COR-L47 (cell line): ENCODE measurements at regions not wholly inside any gene's neighbourhood (a gene's known extent, or its start where the extent isn't known, plus 50 kb on each side); places are given as distances from the start of the nearest gene placed in this dataset.

Experiments
- DNase-seq: peaks from one replicate; lab custom pipeline; 2025; lab: John Stamatoyannopoulos, UW

DNA sequence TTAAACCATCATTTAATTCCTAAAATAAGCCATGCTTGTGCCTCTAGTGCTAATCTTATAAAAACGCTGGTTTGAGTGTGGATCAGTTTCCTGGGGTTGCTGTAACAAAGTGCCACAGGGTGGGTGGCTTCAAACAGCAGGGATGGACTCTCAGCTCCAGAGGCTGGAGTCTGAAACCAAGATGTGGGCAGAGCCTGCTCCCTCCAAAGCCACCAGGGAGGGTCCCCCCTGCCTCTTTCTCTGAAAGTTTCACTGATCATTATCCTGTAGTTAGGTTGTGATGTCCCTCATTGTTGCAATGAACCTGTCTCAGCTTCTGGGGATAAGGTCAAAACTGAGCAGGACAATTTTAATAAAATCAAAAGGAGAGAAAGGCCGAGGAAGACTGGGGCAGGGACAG is 251.9 kb upstream of the TCERG1L start:
- DNase-seq, result no peak

DNA sequence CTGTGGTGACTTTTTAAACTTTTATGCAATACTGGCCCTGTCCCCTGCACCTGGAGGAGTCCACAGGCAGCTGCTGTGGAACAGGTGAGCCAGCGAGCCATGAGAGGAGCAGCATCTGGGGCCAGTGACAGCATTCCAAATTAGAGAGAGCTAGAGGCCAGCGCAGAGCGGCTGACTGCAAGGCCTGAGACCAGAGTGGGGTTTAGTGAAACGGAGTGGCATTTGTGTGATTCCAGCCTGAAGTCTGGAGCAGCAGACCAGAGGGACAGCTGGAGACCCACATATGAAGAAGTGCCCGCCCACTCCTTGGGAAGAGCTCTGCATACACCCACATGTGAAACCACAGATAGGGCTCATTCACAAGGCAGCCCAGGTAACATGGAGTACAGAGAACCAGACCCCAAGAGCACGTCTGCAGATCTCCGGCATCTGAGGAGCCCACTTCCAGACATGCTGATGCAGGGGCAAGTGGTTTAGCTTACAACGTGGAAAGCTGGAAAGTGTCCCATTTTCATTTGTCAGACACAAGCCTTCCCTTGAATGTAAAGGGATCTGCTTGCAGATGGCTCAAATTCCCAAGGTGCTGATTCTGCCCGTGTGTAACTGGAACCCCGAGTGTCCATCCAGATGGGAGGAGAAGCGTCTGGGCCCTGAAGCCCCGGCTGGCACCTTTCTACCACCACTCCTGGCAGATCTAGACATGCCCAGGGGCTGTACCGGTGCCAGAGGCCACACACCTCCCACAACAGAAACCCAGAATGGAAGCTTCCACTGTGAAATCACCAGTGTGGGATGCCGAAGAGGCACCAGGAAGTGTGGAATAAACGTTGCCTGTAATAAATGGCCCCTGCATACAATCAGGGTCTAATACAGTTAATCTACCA is 256.0 kb upstream of the TCERG1L start:
- DNase-seq, result no peak

GRCh38 chr10:131568866-131569265 is 257.3 kb upstream of the TCERG1L start:
- no peak for DNase-seq

DNA sequence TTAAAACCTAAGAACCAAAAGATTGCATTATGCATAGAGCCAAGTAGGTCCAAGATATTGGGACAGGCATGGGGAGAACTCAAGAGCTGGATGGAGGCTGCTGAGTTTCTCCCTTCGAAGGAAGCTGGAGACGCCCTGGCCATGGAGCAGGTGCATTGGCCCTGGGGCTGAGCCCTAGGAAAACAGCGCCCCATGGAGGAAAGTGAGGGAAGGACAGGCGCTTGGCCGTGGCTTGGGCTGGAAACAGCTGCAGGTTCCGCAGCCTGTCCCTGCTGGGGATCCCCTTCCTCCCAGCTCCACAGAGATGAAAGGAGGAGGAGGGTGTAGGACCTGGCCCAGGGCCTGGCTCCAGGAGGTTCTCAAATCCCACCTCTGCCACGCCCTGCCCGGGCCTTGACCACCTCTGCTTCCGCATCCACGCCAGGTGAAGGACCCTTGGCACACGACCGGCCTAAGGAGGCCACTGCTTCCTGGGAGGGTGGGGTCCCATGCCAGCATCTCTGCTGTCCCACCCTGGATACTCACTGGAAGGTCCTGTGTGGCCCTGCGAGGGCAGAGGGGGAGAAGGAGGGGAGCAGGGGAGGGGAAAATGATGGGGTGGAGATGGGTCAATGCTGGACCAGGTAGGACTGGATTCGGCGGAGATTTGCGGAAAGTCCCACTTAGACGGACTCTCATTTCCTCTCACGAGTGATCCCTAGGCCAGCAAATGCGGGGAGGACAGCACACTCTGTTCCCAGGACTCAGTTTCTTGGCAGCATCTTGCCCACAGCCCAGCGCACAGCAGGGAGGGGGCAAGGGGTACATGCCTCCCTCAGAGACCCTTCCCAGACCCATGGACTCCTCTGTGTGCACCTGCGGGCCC is 258.6 kb upstream of the TCERG1L start:
- DNase-seq, result no peak

- no peak for DNase-seq
Measured at GRCh38 chr10:131570716-131571307, 259.3 kb upstream of the TCERG1L start.

DNA sequence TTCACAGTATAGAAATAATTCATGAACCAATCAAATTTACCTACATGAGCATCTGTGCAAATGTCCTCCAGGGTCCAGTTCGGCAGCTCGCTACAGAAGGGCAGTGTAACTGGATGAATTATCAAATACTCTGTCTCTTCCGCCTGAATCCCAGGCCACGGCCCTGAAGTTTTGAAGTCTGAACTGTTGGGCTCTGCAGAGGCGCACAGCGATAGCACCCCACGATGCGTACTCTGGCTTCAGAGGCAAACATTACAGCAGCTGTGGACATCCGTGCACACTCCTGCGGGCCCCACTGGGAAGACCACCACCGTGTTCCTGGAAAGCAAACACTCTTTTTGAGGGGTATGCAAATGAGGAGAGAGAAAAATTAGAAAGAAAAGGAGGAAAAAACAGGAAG is 259.8 kb upstream of the TCERG1L start:
- DNase-seq, result no peak

DNA sequence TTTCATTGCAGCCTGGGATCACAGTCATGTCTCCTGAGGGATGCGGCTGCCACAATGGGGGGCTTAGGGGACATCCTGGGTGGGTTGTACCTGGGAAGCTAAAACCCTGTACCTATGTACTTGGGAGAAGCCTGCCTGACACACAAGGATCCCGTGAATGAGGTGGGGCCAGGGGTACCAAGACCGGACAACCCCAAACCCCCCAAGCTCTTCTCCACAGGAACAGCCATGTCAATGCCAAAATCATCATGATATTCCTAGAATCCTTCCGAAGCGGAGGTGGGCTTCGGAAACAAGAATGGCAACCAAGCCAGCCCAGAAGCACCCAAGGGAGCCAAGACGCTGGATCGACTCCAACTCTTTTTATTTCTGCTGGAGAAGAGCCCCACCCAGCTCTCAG is 260.3 kb upstream of the TCERG1L start:
- DNase-seq, result no peak

- no peak for DNase-seq
Measured at GRCh38 chr10:131573256-131573655, 261.7 kb upstream of the TCERG1L start.

- DNase-seq, result no peak
Measured at GRCh38 chr10:131573707-131574106, 262.2 kb upstream of the TCERG1L start.

DNA sequence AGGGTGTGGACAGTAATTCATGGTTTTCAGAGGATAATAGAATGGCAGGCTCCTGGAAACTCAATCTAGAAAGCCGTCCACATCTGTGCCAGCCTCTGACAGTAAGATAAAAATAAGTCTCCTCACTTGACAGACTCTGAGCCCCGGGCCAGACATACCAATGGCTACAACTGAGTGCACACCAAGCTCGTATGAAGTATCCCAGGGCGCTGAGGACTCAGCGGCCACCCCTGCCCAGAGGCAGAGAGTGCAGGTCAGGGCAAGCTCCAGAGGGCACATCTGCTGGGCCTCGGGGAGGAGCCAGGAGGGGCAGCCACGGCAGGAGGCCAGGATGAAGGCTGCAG is 262.8 kb upstream of the TCERG1L start:
- no peak for DNase-seq

DNA sequence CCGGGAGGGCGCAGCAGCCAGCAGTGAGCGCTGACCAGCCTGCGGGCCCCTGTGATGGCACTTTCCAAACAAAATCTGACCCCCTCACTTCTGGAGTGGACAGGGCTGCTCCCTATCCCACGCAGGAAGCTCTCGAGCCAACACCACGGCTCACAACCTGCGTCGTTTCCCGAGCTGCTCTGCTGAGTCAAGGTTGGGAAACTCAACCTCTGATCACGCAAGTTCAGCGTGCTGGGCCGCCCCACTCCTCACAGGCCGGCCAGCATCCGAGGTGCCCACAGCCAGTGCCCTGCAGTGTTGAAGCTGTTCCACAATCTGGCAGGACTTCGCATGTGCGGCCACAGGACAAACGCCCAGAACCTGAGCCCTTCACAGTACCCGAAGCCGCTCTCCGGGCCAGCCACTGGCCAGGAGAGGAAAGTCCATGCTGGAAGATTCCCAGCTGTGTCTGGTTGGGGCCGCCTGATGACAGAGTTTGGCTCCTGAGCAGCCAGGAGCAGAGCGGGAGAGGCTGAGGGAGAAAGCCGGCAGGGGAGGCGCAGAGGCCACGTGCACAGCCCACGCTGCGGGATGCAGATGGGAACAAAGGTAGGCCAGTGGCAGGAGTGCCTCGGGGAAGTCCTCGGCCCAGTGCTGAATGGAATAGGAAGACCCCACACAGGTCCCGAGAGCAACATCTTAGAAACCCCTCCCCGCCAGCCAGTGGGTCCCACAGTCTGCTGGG is 263.3 kb upstream of the TCERG1L start:
- no peak for DNase-seq

- DNase-seq, result no peak
Measured at GRCh38 chr10:131575877-131576276, 264.4 kb upstream of the TCERG1L start.

- no peak for DNase-seq
Measured at GRCh38 chr10:131576341-131577177, 265.0 kb upstream of the TCERG1L start.

- DNase-seq, result no peak
Measured at GRCh38 chr10:131577178-131577555, 265.6 kb upstream of the TCERG1L start.

- no peak for DNase-seq
Measured at GRCh38 chr10:131577786-131578471, 266.4 kb upstream of the TCERG1L start.

DNA sequence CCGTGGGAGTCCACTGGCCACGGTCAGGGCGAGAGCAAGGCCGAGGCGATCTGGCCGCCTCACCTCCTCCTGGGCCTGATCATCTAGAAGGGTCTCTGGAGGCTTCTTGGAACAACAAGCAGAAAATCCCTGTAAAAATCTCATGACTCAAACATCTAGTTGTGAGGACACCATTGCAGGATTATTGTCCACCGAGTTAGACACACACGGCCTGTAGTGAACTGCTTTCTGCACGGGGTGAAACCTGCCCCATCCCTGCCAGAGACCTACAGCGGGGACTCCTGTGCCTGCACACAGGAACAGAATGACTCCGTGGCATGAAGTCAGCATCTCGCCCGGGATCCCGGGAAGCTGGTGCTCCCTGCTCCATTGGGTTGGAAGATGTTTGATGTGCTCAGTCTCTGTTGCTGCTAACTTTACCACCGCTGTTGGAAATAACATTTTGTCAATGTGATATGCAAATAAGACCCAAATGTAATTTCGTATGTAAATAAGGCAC is 267.0 kb upstream of the TCERG1L start:
- DNase-seq, result no peak

- DNase-seq, result no peak
Measured at GRCh38 chr10:131579251-131580071, 267.9 kb upstream of the TCERG1L start.

DNA sequence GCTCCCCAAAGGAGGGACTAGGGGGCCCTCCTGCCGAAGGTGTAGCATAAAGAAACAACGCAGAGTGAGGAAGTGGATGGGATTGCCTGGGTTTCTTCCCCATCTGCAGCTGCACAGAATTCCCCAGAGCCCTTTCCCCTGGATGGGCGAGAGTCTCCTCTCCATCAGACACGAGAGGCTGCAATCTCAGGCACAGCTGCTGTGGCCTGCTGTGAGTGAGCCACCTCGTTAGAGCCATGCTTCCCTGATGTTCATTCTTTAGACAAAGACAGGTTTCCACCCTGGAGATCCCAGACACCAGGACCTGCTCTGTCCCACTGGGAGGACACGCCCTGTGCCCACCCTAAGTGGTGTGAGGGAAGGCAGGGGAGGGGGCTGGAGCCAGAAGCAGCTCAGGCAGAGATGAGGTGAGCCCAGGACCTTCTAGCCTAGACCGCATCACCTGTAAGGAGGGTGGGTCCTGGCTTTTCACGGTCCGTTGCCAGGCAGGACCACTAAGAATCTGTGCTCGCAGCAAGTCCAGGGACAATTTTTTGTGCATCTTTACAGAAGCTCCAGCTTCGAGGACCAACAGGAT is 268.6 kb upstream of the TCERG1L start:
- no peak for DNase-seq

DNA sequence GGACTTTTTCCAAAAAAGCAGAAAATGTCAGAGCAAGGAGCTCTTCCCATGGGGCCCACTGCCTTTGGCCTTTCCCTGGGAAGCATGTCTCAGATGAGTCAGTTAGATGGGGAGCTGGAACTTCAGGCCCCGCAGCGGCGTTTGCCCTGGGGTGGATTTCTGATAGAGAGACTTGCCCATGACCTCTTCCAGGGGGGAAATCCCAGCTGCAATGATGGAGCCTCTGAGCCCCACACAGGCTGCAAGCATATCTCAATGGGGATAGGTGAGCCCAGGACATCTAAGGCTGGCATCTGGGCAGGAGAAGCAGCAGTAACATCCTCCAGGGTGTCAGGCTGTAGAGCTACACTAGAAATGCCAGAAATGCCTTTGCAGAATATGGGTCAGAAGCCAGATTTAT is 269.2 kb upstream of the TCERG1L start:
- no peak for DNase-seq
